ENCODE measurements at regions not wholly inside any gene's neighbourhood (a gene's known extent, or its start where the extent isn't known, plus 50 kb on each side); places are given as distances from the start of the nearest gene placed in this dataset.

- Histone ChIP-seq H3K4me1 (no peaks in the 10 kb centered on the region), H3K27ac (no peak overlapping the region), H3K4me3 (no peak overlapping the region), H3K36me3 (no peaks in the 10 kb centered on the region), H3K27me3 (no peaks in the 10 kb centered on the region), H3K9me3 (peaks cover 0 to 12% (median 0%) of the 10 kb centered on the region in 3 donors)
- 88 to 93% methylated on average over 17 to 19 of the region's 34 CpGs for WGBS, 2 donors (ENCODE audit: low coverage in 1 of 2)
- no peak for ATAC-seq
- TF ChIP-seq EP300 (IDR thresholded peaks at IDR 0.05), result no peak
- no peak for TF ChIP-seq POLR2AphosphoS5 (IDR thresholded peaks at IDR 0.05)
- TF ChIP-seq CTCF (IDR thresholded peaks at IDR 0.05), result no peak
- TF ChIP-seq POLR2A (IDR thresholded peaks at IDR 0.05), result no peak
Measured at GRCh38 chr16:72425571-72426341, 253.8 kb upstream of the PMFBP1 start.

DNA sequence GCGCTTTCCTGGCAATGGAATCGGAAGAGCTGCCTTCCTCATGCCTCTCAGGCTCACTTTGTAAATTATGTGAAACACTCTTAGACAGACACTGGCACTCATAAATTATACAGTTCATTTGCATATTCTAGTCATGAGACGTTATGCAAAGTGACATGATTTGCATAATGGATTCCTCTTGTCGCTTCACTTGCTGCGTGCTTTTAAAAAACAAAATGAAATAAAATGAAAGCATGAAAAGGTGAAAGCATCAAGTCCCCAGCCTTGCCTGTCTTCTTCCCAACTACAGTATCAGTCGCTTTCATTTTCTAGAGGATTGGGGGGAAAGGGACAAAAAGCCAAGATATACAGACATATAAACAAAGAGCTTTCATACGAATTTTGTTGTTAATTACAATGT lies 252.8 kb upstream of the PMFBP1 start:
- no peak overlapping the region for H3K4me3 ChIP-seq
- 77 to 78% methylated on average over 6 to 7 of the region's 7 CpGs for WGBS, 2 donors (ENCODE audit: low coverage in 1 of 2)

DNA sequence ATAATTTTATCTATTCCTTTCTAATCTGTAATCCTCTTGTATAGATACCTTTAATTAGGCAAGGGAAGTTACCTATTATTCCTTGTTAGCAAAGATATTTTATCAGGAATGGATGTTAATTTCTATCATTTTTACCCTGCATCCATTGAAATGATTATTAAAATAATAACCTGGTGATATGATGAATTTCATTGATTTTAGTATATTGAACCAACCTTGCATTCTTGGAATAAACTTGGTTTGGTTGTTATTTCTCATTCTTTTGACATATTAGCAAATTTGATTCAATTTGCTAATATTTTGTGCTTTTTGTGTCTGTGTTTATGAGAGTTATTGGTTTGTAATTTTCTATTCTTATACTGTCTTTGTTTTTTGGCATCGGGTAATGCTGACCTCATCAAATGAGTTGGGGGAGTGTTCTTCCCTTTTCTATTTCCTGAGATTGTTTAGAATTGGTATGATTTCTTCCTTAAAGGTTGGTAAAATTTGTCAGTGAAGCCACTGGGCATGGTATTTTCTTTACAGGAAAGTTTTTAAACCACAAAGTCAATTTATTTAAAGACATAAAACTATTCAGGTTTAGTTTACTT lies 250.4 kb upstream of the PMFBP1 start:
- Histone ChIP-seq H3K27ac (no peak overlapping the region), H3K4me1 (no peaks in the 10 kb centered on the region), H3K36me3 (no peaks in the 10 kb centered on the region), H3K27me3 (no peaks in the 10 kb centered on the region), H3K9me3 (peaks cover 0 to 22% (median 0%) of the 10 kb centered on the region in 3 donors), H3K4me3 (no peak overlapping the region)
- no peak for ATAC-seq
- no peak for TF ChIP-seq CTCF (IDR thresholded peaks at IDR 0.05)
- no peak for TF ChIP-seq POLR2A (IDR thresholded peaks at IDR 0.05)
- 88 to 93% methylated on average over 1 of the region's 1 CpG for WGBS, 2 donors (ENCODE audit: low coverage in 1 of 2)

More for the DNA sequence above, 252.8 kb upstream of the PMFBP1 start:
- Histone ChIP-seq H3K4me1 (no peaks in the 10 kb centered on the region), H3K9me3 (peaks cover 0 to 12% (median 0%) of the 10 kb centered on the region in 3 donors), H3K27ac (no peak overlapping the region), H3K36me3 (no peaks in the 10 kb centered on the region), H3K27me3 (no peaks in the 10 kb centered on the region)
- TF ChIP-seq POLR2A (IDR thresholded peaks at IDR 0.05) (no peak), CTCF (IDR thresholded peaks at IDR 0.05) (no peak), EP300 (IDR thresholded peaks at IDR 0.05) (no peak), POLR2AphosphoS5 (IDR thresholded peaks at IDR 0.05) (no peak)
- no peak for ATAC-seq

- WGBS, 2 donors (ENCODE audit: low coverage in 1 of 2), result 96 to 100% methylated on average over 4 of the region's 4 CpGs
- H3K27me3 ChIP-seq, result no peaks in the 10 kb centered on the region
- TF ChIP-seq POLR2A (IDR thresholded peaks at IDR 0.05), result no peak
- no peak for TF ChIP-seq POLR2AphosphoS5 (IDR thresholded peaks at IDR 0.05)
- no peak for TF ChIP-seq EP300 (IDR thresholded peaks at IDR 0.05)
- no peak for TF ChIP-seq CTCF (IDR thresholded peaks at IDR 0.05)
- no peaks in the 10 kb centered on the region for H3K36me3 ChIP-seq
- no peaks in the 10 kb centered on the region for H3K4me1 ChIP-seq
- ATAC-seq, result no peak
- H3K9me3 ChIP-seq, result peaks cover 0 to 22% (median 0%) of the 10 kb centered on the region in 3 donors
- no peak overlapping the region for H3K4me3 ChIP-seq
- no peak overlapping the region for H3K27ac ChIP-seq
Measured at GRCh38 chr16:72419638-72420037, 247.7 kb upstream of the PMFBP1 start.

DNA sequence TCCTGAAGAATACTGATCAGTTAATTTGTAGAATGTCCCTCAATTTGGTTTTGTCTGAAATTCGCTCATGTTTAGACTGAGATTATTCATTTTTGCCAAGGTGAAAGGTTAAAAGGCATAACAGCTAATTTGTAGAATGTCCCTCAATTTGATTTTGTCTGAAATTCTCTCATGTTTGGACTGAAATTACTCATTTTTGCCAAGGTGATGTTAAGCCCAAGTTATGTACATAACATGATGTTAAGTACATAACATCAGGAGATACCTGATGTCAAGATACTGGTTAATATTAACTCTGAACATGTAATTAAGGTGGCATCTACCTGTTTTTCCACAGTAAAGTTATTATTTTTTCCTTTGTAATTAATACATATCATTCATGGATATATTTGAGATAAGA lies 243.4 kb upstream of the PMFBP1 start:
- TF ChIP-seq POLR2A (IDR thresholded peaks at IDR 0.05) (no peak), POLR2AphosphoS5 (IDR thresholded peaks at IDR 0.05) (no peak), EP300 (IDR thresholded peaks at IDR 0.05) (no peak), CTCF (IDR thresholded peaks at IDR 0.05) (no peak)
- no peak overlapping the region for H3K27ac ChIP-seq
- no peaks in the 10 kb centered on the region for H3K27me3 ChIP-seq
- H3K36me3 ChIP-seq, result no peaks in the 10 kb centered on the region
- no peak overlapping the region for H3K4me3 ChIP-seq
- H3K4me1 ChIP-seq, result no peaks in the 10 kb centered on the region
- peaks cover 0 to 10% (median 0%) of the 10 kb centered on the region in 3 donors for H3K9me3 ChIP-seq
- ATAC-seq, result no peak
- 60 to 88% methylated on average over 1 of the region's 1 CpG for WGBS, 2 donors (ENCODE audit: low coverage in 1 of 2)
